Panc1 (cell line): ENCODE measurements at regions not wholly inside any gene's neighbourhood (a gene's known extent, or its start where the extent isn't known, plus 50 kb on each side); places are given as distances from the start of the nearest gene placed in this dataset.

Experiments used
- ATAC-seq: fragments of 200-7000 bp; cut with Tn5 transposase; 2 replicates; pipeline ENCODE4 v1.9.1; 2020; ENCODE audit warnings: mild to moderate bottlenecking, moderate library complexity
- BruUV-seq: library from RNA; stranded (reverse); fragments of 400-500 nt; replicated peaks from 2 replicates; lab custom pipeline; 2021; lab: Mats Ljungman, UMichigan
- CTCF ChIA-PET: fragments of 300-600 bp; sonication (Branson Sonifier 250); formaldehyde crosslinking; loops from one replicate; lab custom pipeline; 2022; ENCODE audit warnings: antibody characterized with exemption; lab: Charles Lee
- POLR2A ChIA-PET: fragments of 300-600 bp; sonication (Branson Sonifier 250); formaldehyde crosslinking; loops from one replicate; lab custom pipeline; 2022; ENCODE audit warnings: antibody characterized with exemption; lab: Charles Lee
- DNase-seq: peaks from one replicate; pipeline ENCODE4 v3.0.0-alpha.2; 2010; ENCODE audit warnings: low read depth, low spot score
- H3K27ac ChIP-seq: 2 replicates; pipeline ENCODE4 v1.5.1; 2011; ENCODE audit warnings: mild to moderate bottlenecking, low read length, inconsistent platforms
- H3K27me3 ChIP-seq: fragments of 200-500 bp; sonication (Bioruptor generic); 2 replicates; pipeline ENCODE4 v1.6.0; 2014; ENCODE audit warnings: low read length, inconsistent platforms; ENCODE audit not compliant: control insufficient read depth, insufficient read depth
- H3K36me3 ChIP-seq: fragments of 200-500 bp; sonication (Bioruptor generic); 2 replicates; pipeline ENCODE4 v1.5.1; 2014; ENCODE audit warnings: inconsistent platforms, mild to moderate bottlenecking, low read length, moderate library complexity; ENCODE audit not compliant: control insufficient read depth, insufficient read depth
- H3K4me1 ChIP-seq: 2 replicates; pipeline ENCODE4 v1.5.1; 2011; ENCODE audit warnings: inconsistent platforms, mild to moderate bottlenecking, low read length, moderate library complexity; ENCODE audit not compliant: control insufficient read depth, insufficient read depth
- H3K4me3 ChIP-seq, 2 experiments: 2 replicates each; pipeline ENCODE4 v1.5.1; 2011 to 2012; ENCODE audit warnings: low read depth in 2 of 2, low read length in 2 of 2, mild to moderate bottlenecking in 2 of 2, inconsistent platforms in 1 of 2, moderate library complexity in 1 of 2
- H3K9me3 ChIP-seq: fragments of 200-500 bp; sonication (Bioruptor generic); 2 replicates; pipeline ENCODE4 v1.5.1; 2014; ENCODE audit warnings: low read depth, mild to moderate bottlenecking, inconsistent platforms, low read length, moderate library complexity; ENCODE audit not compliant: control insufficient read depth, insufficient read depth
- POLR2AphosphoS5 ChIP-seq: IDR thresholded peaks from 2 replicates; pipeline ENCODE4 v1.6.1; 2012; ENCODE audit warnings: mild to moderate bottlenecking, low read depth, low read length, moderate library complexity
- SIN3A ChIP-seq: IDR thresholded peaks from 2 replicates; pipeline ENCODE4 v1.6.1; 2012; ENCODE audit warnings: low read depth, mild to moderate bottlenecking, low read length, moderate library complexity, borderline replicate concordance; ENCODE audit not compliant: insufficient read depth
- TCF7L2 ChIP-seq: IDR thresholded peaks from 2 replicates; pipeline ENCODE4 v1.6.1; 2011; ENCODE audit warnings: mild to moderate bottlenecking, low read depth, low read length, inconsistent platforms
- in situ Hi-C: cut with HindIII; loops from 2 replicates; pipeline ENCODE4 v1.10.0; 2016; ENCODE audit warnings: low sequenced_read_pairs, low pct_unique_long_range_greater_than_20kb
- intact Hi-C: fragments of 100-400 bp; cut with micrococcal nuclease; formaldehyde crosslinking; loops from one replicate; pipeline ENCODE4 v1.10.0; 2022; ENCODE audit not compliant: unreplicated experiment
- TF ChIP-seq, protein P1 (sequence below), 2 experiments: IDR thresholded peaks; 2 replicates each; pipeline ENCODE4 v1.6.1; 2011 to 2012; ENCODE audit warnings: low read depth in 2 of 2, control low read depth in 1 of 2, low read length in 1 of 2, mild to moderate bottlenecking in 1 of 2, moderate library complexity in 1 of 2; ENCODE audit not compliant: insufficient read depth in 1 of 2
- TF ChIP-seq, protein P2 (sequence below): fragments of 450-650 bp; IDR thresholded peaks from 2 replicates; pipeline ENCODE4 v1.5.1; 2017; ENCODE audit warnings: mild to moderate bottlenecking

DNA sequence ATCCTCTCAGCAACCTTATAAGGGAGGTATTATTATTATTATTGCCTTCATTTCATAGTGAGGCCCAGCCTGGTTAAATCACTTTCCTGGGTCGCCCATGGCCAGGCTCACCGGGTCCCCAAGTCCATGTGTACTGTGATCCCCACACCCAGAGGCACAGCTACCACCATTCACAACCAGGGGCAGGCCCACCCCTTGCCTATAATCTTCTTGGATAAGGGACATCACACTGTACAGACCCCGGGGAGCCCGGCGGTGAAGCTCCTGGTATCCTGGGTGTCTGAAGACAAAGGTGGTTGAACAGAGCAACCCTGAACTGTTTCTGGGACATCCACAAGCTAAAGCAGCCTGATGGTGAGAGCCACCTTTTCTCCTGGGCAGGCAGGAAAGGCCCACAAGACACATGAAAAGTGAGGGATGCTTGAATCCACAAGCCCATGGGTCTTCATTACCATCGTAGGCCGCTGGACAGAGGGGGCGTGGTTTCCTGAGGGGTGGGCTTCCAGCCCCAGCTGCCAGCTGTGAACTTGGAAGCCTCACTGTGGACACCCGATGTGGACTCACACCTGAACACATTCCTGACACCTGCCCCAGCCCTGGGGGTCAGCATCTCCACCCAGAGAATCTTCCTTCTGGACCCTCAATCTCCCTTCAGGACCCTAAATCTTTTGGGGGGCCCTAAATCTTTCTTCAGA, 185.5 kb upstream of the PMEPA1 start:
- ChIA-PET CTCF (no interaction called here), POLR2A (no interaction called here)
- DNase-seq (no peak), ATAC-seq (no peak)
- TF ChIP-seq, protein P1, sequence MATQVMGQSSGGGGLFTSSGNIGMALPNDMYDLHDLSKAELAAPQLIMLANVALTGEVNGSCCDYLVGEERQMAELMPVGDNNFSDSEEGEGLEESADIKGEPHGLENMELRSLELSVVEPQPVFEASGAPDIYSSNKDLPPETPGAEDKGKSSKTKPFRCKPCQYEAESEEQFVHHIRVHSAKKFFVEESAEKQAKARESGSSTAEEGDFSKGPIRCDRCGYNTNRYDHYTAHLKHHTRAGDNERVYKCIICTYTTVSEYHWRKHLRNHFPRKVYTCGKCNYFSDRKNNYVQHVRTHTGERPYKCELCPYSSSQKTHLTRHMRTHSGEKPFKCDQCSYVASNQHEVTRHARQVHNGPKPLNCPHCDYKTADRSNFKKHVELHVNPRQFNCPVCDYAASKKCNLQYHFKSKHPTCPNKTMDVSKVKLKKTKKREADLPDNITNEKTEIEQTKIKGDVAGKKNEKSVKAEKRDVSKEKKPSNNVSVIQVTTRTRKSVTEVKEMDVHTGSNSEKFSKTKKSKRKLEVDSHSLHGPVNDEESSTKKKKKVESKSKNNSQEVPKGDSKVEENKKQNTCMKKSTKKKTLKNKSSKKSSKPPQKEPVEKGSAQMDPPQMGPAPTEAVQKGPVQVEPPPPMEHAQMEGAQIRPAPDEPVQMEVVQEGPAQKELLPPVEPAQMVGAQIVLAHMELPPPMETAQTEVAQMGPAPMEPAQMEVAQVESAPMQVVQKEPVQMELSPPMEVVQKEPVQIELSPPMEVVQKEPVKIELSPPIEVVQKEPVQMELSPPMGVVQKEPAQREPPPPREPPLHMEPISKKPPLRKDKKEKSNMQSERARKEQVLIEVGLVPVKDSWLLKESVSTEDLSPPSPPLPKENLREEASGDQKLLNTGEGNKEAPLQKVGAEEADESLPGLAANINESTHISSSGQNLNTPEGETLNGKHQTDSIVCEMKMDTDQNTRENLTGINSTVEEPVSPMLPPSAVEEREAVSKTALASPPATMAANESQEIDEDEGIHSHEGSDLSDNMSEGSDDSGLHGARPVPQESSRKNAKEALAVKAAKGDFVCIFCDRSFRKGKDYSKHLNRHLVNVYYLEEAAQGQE (IDR thresholded peaks at IDR 0.05; ENCODE audit: insufficient read depth in 1 of 2, low read depth in 2 of 2, low read length in 1 of 2) = no peak
- TF ChIP-seq, protein P2, sequence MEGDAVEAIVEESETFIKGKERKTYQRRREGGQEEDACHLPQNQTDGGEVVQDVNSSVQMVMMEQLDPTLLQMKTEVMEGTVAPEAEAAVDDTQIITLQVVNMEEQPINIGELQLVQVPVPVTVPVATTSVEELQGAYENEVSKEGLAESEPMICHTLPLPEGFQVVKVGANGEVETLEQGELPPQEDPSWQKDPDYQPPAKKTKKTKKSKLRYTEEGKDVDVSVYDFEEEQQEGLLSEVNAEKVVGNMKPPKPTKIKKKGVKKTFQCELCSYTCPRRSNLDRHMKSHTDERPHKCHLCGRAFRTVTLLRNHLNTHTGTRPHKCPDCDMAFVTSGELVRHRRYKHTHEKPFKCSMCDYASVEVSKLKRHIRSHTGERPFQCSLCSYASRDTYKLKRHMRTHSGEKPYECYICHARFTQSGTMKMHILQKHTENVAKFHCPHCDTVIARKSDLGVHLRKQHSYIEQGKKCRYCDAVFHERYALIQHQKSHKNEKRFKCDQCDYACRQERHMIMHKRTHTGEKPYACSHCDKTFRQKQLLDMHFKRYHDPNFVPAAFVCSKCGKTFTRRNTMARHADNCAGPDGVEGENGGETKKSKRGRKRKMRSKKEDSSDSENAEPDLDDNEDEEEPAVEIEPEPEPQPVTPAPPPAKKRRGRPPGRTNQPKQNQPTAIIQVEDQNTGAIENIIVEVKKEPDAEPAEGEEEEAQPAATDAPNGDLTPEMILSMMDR = no peak
- TF ChIP-seq SIN3A (no peak), POLR2AphosphoS5 (no peak), TCF7L2 (no peak)
- Histone ChIP-seq H3K4me1 (no peaks in the 10 kb centered on the region), H3K9me3 (no peaks in the 10 kb centered on the region), H3K4me3 (no peak overlapping the region), H3K27me3 (no peaks in the 10 kb centered on the region), H3K36me3 (no peaks in the 10 kb centered on the region), H3K27ac (no peak overlapping the region)
- in situ Hi-C loops = no loop called here
- no TSS peak for BruUV-seq
- intact Hi-C loops = no loop called here

DNA sequence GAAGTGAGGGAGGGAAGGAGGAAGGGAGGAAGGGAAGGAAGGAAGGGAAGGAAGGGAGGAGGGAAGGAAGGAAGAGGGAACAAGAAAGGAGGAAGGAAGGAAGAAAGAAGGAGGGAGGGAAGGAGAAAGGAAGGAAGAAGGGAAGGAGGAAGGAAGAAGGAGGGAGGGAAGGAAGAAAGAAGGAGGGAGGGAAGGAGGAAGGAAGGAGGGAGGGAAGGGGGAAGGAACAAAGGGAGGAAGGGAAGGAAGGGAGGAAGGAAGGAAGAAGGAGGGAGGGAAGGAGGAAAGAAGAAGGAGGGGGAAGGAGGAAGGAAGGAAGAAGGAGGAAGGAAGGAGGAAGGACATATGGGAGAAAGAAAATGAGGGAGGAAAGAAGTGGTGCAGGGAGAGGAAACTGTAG, 184.7 kb upstream of the PMEPA1 start:
- no peak for ATAC-seq
- CTCF ChIA-PET = no interaction called here
- intact Hi-C loops (no loop called here), in situ Hi-C loops (no loop called here)
- H3K27me3 ChIP-seq = no peaks in the 10 kb centered on the region
- H3K36me3 ChIP-seq = no peaks in the 10 kb centered on the region
- no peaks in the 10 kb centered on the region for H3K4me1 ChIP-seq
- BruUV-seq = no TSS peak
- no peak overlapping the region for H3K4me3 ChIP-seq
- DNase-seq = no peak
- no peaks in the 10 kb centered on the region for H3K9me3 ChIP-seq
- TF ChIP-seq TCF7L2 = no peak
- TF ChIP-seq, protein P2 = no peak
- TF ChIP-seq, protein P1 (IDR thresholded peaks at IDR 0.05; ENCODE audit: insufficient read depth in 1 of 2, low read depth in 2 of 2, low read length in 1 of 2) = no peak
- no peak for TF ChIP-seq SIN3A
- TF ChIP-seq POLR2AphosphoS5 = no peak
- POLR2A ChIA-PET = no interaction called here
- no peak overlapping the region for H3K27ac ChIP-seq
